Dendritic cell treated with granulocyte-macrophage colony-stimulating factor and Interleukin-4, amounts not matched to agents 40 ng/mL and 50 ng/mL, for 4 days (primary cell): ENCODE measurements at regions not wholly inside any gene's neighbourhood (a gene's known extent, or its start where the extent isn't known, plus 50 kb on each side); places are given as distances from the start of the nearest gene placed in this dataset.
"Not testable (repeated sequence)": the region's sequence is repeated elsewhere in the genome, so short reads cannot be mapped to it uniquely, and the experiment has no call there.

ENCODE experiments used
- H3K27ac Mint-ChIP-seq: one replicate; pipeline ENCODE4 v1.8.0; 2022; ENCODE audit warnings: mild to moderate bottlenecking, mixed read lengths
- H3K27me3 Mint-ChIP-seq: one replicate; pipeline ENCODE4 v1.8.0; 2022; ENCODE audit warnings: mild to moderate bottlenecking, mixed read lengths
- H3K36me3 Mint-ChIP-seq: one replicate; pipeline ENCODE4 v1.8.0; 2022; ENCODE audit warnings: low read depth, mixed read lengths
- H3K4me1 Mint-ChIP-seq: one replicate; pipeline ENCODE4 v1.8.0; 2022; ENCODE audit warnings: low read depth, mixed read lengths
- H3K4me3 Mint-ChIP-seq: one replicate; pipeline ENCODE4 v1.8.0; 2022; ENCODE audit warnings: mild to moderate bottlenecking, moderate library complexity, mixed read lengths
- H3K9me3 Mint-ChIP-seq: one replicate; pipeline ENCODE4 v1.8.0; 2022; ENCODE audit warnings: mixed read lengths
- intact Hi-C: fragments of 100-400 bp; cut with micrococcal nuclease; formaldehyde crosslinking; loops from one replicate; pipeline ENCODE4 v1.15.0; 2022

DNA sequence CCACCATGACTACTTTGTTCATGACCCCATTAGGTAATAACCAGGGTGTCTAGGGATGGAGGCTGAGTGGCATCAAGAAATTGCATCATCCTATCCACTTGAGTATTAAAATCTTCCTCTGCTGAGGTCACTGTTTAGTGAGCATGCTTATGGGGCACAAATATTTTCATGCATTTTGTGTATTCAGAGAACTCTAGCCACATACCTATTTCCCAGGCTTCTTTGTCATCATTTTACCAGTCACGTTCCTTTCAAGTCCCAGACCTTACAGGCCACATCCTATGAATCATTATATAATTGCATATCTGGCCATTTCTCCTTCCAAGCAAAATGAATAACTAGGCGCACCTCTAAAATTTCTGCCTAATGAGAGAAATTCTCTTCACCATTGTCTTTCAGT, 1882.9 kb upstream of the AGA start:
- Mint-ChIP-seq H3K27ac (no peak overlapping the region), H3K27me3 (no peaks in the 10 kb centered on the region), H3K36me3 (no peaks in the 10 kb centered on the region), H3K9me3 (peaks cover 28% of the 10 kb centered on the region), H3K4me1 (no peaks in the 10 kb centered on the region), H3K4me3 (no peak overlapping the region)
- intact Hi-C loops: no loop called here

GRCh38 chr4:179328627-179329026, 1886.4 kb upstream of the AGA start:
- Mint-ChIP-seq H3K4me1 (no peaks in the 10 kb centered on the region), H3K27ac (no peak overlapping the region), H3K36me3 (no peaks in the 10 kb centered on the region), H3K9me3 (peaks cover 18% of the 10 kb centered on the region), H3K4me3 (no peak overlapping the region), H3K27me3 (no peaks in the 10 kb centered on the region)
- intact Hi-C loops: no loop called here

DNA sequence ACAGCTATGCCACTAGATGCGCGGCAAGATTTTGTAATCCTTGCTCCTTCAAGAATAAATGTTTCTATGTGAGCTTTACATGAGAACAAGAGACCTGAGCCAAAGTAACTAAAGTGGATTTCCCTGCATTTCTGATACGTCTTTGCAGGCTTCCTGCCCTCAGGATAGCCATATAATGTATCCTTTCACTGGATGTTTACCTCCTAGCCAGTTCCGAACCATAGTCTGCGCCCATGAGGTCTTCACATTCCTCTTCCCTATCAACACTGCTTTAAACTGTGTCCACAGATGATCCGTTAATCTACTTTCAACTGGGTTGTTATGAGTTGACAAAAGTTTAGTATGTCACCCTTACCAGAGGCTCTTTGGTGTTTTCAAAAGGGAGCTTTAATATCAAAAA, 1889.1 kb upstream of the AGA start:
- Mint-ChIP-seq H3K27me3 (no peaks in the 10 kb centered on the region), H3K4me1 (no peaks in the 10 kb centered on the region), H3K4me3 (no peak overlapping the region), H3K27ac (no peak overlapping the region), H3K9me3 (peaks cover 3% of the 10 kb centered on the region), H3K36me3 (no peaks in the 10 kb centered on the region)
- intact Hi-C loops: no loop called here

- Mint-ChIP-seq H3K4me3 (no peak overlapping the region), H3K27ac (no peak overlapping the region), H3K36me3 (no peaks in the 10 kb centered on the region), H3K4me1 (no peaks in the 10 kb centered on the region), H3K27me3 (no peaks in the 10 kb centered on the region), H3K9me3 (peaks cover 17% of the 10 kb centered on the region)
- intact Hi-C loops: no loop called here
Observed at GRCh38 chr4:179344861-179345260, 1902.6 kb upstream of the AGA start.

DNA sequence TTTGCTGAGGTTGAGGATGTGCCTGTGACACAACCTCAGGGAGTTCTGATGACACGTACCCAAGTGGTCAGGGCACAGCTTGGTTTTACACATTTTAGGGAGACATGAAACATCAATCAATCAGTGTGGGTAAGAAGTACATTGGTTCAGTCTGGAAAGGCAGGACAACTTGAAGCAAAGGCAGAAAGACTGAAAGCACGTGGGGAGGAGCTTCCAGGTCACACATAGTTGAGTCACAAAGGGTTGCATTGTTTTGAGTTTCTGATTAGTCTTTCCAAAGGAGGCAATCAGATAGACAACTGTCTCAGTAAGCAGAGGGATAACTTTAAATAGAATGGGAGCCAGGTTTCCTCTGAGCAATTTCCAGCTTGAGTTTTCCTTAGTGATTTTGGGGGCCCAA, 1910.0 kb upstream of the AGA start:
- Mint-ChIP-seq H3K4me3 (no peak overlapping the region), H3K4me1 (no peaks in the 10 kb centered on the region), H3K9me3 (peaks cover 26% of the 10 kb centered on the region), H3K36me3 (no peaks in the 10 kb centered on the region), H3K27ac (no peak overlapping the region), H3K27me3 (no peaks in the 10 kb centered on the region)
- intact Hi-C loops: no loop called here

DNA sequence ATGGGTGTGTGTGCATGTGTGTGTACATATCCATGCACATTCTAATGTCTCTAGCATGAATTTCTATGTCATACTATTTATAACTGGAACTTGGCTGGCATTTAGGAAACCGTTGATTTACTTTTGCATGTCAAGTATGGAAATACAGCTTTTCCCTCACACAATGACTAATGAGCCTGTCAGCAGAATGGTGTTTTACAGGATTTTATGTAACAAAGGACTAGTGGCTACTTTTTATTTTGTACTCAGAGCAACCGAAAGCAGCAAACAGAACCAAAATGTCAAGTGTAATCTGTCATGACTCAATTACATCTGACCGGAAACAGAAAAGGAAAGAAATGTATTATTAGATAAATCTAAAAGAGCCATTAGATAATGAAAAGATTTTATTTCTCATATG, 1911.5 kb upstream of the AGA start:
- H3K4me3 Mint-ChIP-seq: no peak overlapping the region
- peaks cover 17% of the 10 kb centered on the region for H3K9me3 Mint-ChIP-seq
- no peaks in the 10 kb centered on the region for H3K36me3 Mint-ChIP-seq
- H3K4me1 Mint-ChIP-seq: no peaks in the 10 kb centered on the region
- intact Hi-C loops: no loop called here
- H3K27ac Mint-ChIP-seq: no peak overlapping the region
- H3K27me3 Mint-ChIP-seq: no peaks in the 10 kb centered on the region

DNA sequence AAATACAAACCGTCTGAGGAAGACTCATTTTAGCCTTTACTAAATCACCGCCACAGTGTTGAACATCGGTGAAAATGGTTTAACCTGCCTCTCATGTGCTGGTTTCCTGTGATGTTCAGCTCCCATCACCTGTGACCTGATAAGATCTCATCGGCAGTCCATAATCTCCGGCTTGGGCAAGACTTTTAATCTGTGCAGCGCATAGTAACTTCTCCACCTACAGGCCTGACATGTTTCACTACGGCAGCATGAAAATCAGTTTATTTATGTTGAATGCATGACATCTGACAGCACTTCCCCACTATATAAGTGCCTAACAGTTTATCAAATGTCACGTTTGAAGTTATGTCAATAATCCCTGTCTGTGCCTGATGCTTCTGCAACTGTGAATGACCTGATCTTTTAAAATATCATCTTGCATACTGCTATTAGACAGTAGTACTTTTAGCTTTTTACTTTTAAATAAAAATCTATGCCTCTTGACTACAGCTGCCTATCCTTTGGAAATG, 1919.8 kb upstream of the AGA start:
- no peaks in the 10 kb centered on the region for H3K27me3 Mint-ChIP-seq
- peaks cover 12% of the 10 kb centered on the region for H3K9me3 Mint-ChIP-seq
- intact Hi-C loops: no loop called here
- H3K4me3 Mint-ChIP-seq: no peak overlapping the region
- H3K4me1 Mint-ChIP-seq: no peaks in the 10 kb centered on the region
- no peaks in the 10 kb centered on the region for H3K36me3 Mint-ChIP-seq
- H3K27ac Mint-ChIP-seq: no peak overlapping the region

GRCh38 chr4:179365932-179366331, 1923.7 kb upstream of the AGA start:
- peaks cover 14% of the 10 kb centered on the region for H3K9me3 Mint-ChIP-seq
- H3K4me1 Mint-ChIP-seq, intact Hi-C loops, H3K27me3 Mint-ChIP-seq, H3K36me3 Mint-ChIP-seq, H3K27ac Mint-ChIP-seq, H3K4me3 Mint-ChIP-seq: not testable (repeated sequence)

GRCh38 chr4:179372242-179372641, 1930.0 kb upstream of the AGA start:
- intact Hi-C loops: no loop called here
- Mint-ChIP-seq H3K4me3 (no peak overlapping the region), H3K27me3 (no peaks in the 10 kb centered on the region), H3K9me3 (peaks cover 8% of the 10 kb centered on the region), H3K36me3 (no peaks in the 10 kb centered on the region), H3K27ac (no peak overlapping the region), H3K4me1 (peaks cover 6% of the 10 kb centered on the region)

- Mint-ChIP-seq H3K4me1 (peaks cover 6% of the 10 kb centered on the region), H3K9me3 (peaks cover 8% of the 10 kb centered on the region), H3K27ac (no peak overlapping the region), H3K4me3 (no peak overlapping the region), H3K36me3 (no peaks in the 10 kb centered on the region), H3K27me3 (no peaks in the 10 kb centered on the region)
- intact Hi-C loops: no loop called here
Observed at GRCh38 chr4:179372746-179373145, 1930.5 kb upstream of the AGA start.

GRCh38 chr4:179378847-179379246, 1936.6 kb upstream of the AGA start:
- H3K27ac Mint-ChIP-seq, H3K36me3 Mint-ChIP-seq, H3K4me3 Mint-ChIP-seq, intact Hi-C loops, H3K27me3 Mint-ChIP-seq, H3K4me1 Mint-ChIP-seq: not testable (repeated sequence)
- H3K9me3 Mint-ChIP-seq: peaks cover 14% of the 10 kb centered on the region

GRCh38 chr4:179392787-179393186, 1950.5 kb upstream of the AGA start:
- intact Hi-C loops: no loop called here
- peaks cover 27% of the 10 kb centered on the region for H3K9me3 Mint-ChIP-seq

GRCh38 chr4:179398414-179398813, 1956.2 kb upstream of the AGA start:
- peaks cover 12% of the 10 kb centered on the region for H3K4me1 Mint-ChIP-seq
- intact Hi-C loops: no loop called here
- no peak overlapping the region for H3K4me3 Mint-ChIP-seq
- H3K36me3 Mint-ChIP-seq: no peaks in the 10 kb centered on the region
- H3K9me3 Mint-ChIP-seq: peaks cover 9% of the 10 kb centered on the region
- H3K27ac Mint-ChIP-seq: no peak overlapping the region
- H3K27me3 Mint-ChIP-seq: no peaks in the 10 kb centered on the region

More at GRCh38 chr4:179392787-179393186, 1950.5 kb upstream of the AGA start:
- Mint-ChIP-seq H3K27me3 (no peaks in the 10 kb centered on the region), H3K36me3 (no peaks in the 10 kb centered on the region), H3K4me1 (peaks cover 2% of the 10 kb centered on the region), H3K4me3 (no peak overlapping the region), H3K27ac (no peak overlapping the region)

GRCh38 chr4:179399054-179399782, 1957.0 kb upstream of the AGA start:
- Mint-ChIP-seq H3K36me3 (no peaks in the 10 kb centered on the region), H3K4me1 (peaks cover 12% of the 10 kb centered on the region), H3K27ac (no peak overlapping the region), H3K27me3 (no peaks in the 10 kb centered on the region), H3K4me3 (no peak overlapping the region), H3K9me3 (peaks cover 17% of the 10 kb centered on the region)
- intact Hi-C loops: no loop called here
